ENCODE measurements at regions not wholly inside any gene's neighbourhood (a gene's known extent, or its start where the extent isn't known, plus 50 kb on each side); places are given as distances from the start of the nearest gene placed in this dataset.

DNA sequence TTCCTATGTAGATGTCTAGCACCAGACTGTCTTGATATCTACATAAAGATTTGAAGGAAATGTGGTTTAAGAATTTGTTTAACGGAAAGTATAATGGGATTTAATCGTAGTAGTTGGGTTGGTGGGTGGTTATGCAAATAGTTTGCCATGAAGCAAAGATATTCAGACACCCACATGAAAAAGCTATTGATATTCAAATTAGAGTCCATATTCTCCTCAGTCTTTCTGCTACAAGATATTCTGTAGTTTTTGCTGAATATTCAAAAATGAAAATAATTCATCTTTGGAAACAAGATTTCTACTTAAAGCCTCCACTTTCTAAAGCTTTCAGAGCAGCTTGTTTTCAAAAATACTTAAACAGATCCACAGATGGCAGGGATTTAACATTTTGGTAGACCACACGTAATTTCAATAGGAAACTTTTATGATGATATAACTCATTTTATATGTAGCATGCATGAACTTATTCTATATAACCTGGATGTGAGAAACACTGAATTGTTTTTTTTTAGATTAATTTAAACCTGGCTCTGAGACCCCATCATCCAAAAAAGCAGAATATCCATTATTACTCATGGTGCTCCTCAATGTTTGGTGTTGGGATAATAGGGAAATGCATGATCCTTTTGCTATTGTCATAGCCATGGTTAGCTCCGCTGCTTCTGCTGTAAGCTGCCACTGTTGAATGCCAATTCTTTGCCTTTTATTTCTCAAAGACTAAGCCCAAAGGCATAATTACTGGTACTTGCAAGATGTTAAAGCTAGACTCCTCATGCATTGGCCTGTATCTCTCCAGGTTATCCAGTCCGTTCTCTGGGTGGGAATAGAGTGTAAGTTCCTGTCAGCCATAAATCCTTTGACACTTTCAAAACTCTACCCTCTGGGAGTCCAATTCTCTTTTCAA, 98.0 kb downstream of the GMNC start:
- TF ChIP-seq RNF2 (IDR thresholded peaks at IDR 0.05; ENCODE audit: borderline replicate concordance, low read depth, low read length, missing control alignments, poor library complexity, severe bottlenecking) (no peak), EZH2 (IDR thresholded peaks at IDR 0.05; ENCODE audit: low read depth, low read length, severe bottlenecking) (no peak), YY1 (IDR thresholded peaks at IDR 0.05; ENCODE audit: low read depth, low read length) (no peak), SIN3A (conservative IDR thresholded peaks at IDR 0.05 in 1 of 2, IDR thresholded peaks at IDR 0.05 in 1 of 2; ENCODE audit: low read depth in 1 of 2, low read length in 2 of 2) (no peak), JUN (IDR thresholded peaks at IDR 0.05; ENCODE audit: low read depth, low read length) (no peak), POLR2AphosphoS5 (IDR thresholded peaks at IDR 0.05; ENCODE audit: low read depth, low read length) (no peak), POLR2A (IDR thresholded peaks at IDR 0.05; ENCODE audit: control extremely low read depth in 1 of 2, low read depth in 2 of 2, low read length in 2 of 2) (no peak), USF2 (IDR thresholded peaks at IDR 0.05; ENCODE audit: low read length) (no peak), RAD21 (IDR thresholded peaks at IDR 0.05 in 1 of 2, conservative IDR thresholded peaks at IDR 0.05 in 1 of 2; ENCODE audit: low read depth in 2 of 2, low read length in 2 of 2) (no peak), TAF1 (IDR thresholded peaks at IDR 0.05; ENCODE audit: low read depth, low read length) (no peak), CREB1 (IDR thresholded peaks at IDR 0.05) (no peak), HDAC6 (IDR thresholded peaks at IDR 0.05; ENCODE audit: low read depth, low read length) (no peak), EP300 (IDR thresholded peaks at IDR 0.05; ENCODE audit: borderline replicate concordance in 1 of 2, low read depth in 2 of 2, low read length in 2 of 2) (no peak)
- TF ChIP-seq, protein P1, sequence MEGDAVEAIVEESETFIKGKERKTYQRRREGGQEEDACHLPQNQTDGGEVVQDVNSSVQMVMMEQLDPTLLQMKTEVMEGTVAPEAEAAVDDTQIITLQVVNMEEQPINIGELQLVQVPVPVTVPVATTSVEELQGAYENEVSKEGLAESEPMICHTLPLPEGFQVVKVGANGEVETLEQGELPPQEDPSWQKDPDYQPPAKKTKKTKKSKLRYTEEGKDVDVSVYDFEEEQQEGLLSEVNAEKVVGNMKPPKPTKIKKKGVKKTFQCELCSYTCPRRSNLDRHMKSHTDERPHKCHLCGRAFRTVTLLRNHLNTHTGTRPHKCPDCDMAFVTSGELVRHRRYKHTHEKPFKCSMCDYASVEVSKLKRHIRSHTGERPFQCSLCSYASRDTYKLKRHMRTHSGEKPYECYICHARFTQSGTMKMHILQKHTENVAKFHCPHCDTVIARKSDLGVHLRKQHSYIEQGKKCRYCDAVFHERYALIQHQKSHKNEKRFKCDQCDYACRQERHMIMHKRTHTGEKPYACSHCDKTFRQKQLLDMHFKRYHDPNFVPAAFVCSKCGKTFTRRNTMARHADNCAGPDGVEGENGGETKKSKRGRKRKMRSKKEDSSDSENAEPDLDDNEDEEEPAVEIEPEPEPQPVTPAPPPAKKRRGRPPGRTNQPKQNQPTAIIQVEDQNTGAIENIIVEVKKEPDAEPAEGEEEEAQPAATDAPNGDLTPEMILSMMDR (IDR thresholded peaks at IDR 0.05; ENCODE audit: control extremely low read depth in 1 of 3, insufficient read depth in 1 of 3, low read depth in 1 of 3, low read length in 3 of 3): no peak

Data from H1 (cell line).